ENCODE measurements at regions not wholly inside any gene's neighbourhood (a gene's known extent, or its start where the extent isn't known, plus 50 kb on each side); places are given as distances from the start of the nearest gene placed in this dataset.

- TF ChIP-seq RAD21 (IDR thresholded peaks at IDR 0.05 in 1 of 2, conservative IDR thresholded peaks at IDR 0.05 in 1 of 2; ENCODE audit: low read depth in 2 of 2, low read length in 2 of 2) (no peak), SAP30 (IDR thresholded peaks at IDR 0.05; ENCODE audit: insufficient read depth, insufficient replicate concordance, low read length) (no peak), TAF1 (IDR thresholded peaks at IDR 0.05; ENCODE audit: low read depth, low read length) (no peak), PHF8 (conservative IDR thresholded peaks at IDR 0.05; ENCODE audit: low read depth, low read length) (no peak), POLR2A (IDR thresholded peaks at IDR 0.05; ENCODE audit: control extremely low read depth in 1 of 2, low read depth in 2 of 2, low read length in 2 of 2) (no peak), JUND (IDR thresholded peaks at IDR 0.05; ENCODE audit: low read length) (no peak), KDM1A (IDR thresholded peaks at IDR 0.05; ENCODE audit: borderline replicate concordance, low read length) (no peak), EZH2 (IDR thresholded peaks at IDR 0.05; ENCODE audit: low read depth, low read length, severe bottlenecking) (no peak), RXRA (IDR thresholded peaks at IDR 0.05; ENCODE audit: insufficient read depth, low read depth, low read length) (no peak), CEBPB (IDR thresholded peaks at IDR 0.05; ENCODE audit: low read depth, low read length) (no peak), NANOG (IDR thresholded peaks at IDR 0.05; ENCODE audit: insufficient read depth, low read depth, low read length, poor library complexity, severe bottlenecking) (no peak), CHD1 (IDR thresholded peaks at IDR 0.05; ENCODE audit: low read depth, low read length) (no peak)
- TF ChIP-seq, protein P1, sequence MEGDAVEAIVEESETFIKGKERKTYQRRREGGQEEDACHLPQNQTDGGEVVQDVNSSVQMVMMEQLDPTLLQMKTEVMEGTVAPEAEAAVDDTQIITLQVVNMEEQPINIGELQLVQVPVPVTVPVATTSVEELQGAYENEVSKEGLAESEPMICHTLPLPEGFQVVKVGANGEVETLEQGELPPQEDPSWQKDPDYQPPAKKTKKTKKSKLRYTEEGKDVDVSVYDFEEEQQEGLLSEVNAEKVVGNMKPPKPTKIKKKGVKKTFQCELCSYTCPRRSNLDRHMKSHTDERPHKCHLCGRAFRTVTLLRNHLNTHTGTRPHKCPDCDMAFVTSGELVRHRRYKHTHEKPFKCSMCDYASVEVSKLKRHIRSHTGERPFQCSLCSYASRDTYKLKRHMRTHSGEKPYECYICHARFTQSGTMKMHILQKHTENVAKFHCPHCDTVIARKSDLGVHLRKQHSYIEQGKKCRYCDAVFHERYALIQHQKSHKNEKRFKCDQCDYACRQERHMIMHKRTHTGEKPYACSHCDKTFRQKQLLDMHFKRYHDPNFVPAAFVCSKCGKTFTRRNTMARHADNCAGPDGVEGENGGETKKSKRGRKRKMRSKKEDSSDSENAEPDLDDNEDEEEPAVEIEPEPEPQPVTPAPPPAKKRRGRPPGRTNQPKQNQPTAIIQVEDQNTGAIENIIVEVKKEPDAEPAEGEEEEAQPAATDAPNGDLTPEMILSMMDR (IDR thresholded peaks at IDR 0.05; ENCODE audit: control extremely low read depth in 1 of 3, insufficient read depth in 1 of 3, low read depth in 1 of 3, low read length in 3 of 3), result no peak
- TF ChIP-seq, protein P2, sequence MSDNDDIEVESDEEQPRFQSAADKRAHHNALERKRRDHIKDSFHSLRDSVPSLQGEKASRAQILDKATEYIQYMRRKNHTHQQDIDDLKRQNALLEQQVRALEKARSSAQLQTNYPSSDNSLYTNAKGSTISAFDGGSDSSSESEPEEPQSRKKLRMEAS (IDR thresholded peaks at IDR 0.05), result no peak
These were observed 571.4 kb downstream of the MIAT start for GRCh38 chr22:27228771-27229170.

Data from H1 (cell line).